Endothelial cell (in vitro differentiated cells): ENCODE measurements at regions not wholly inside any gene's neighbourhood (a gene's known extent, or its start where the extent isn't known, plus 50 kb on each side); places are given as distances from the start of the nearest gene placed in this dataset.

ENCODE experiments used
- DNase-seq: peaks from one replicate; pipeline ENCODE4 v3.0.0; 2021; ENCODE audit warnings: low spot score
- H3K27ac Mint-ChIP-seq: one replicate; pipeline ENCODE4 v1.8.0; 2021; ENCODE audit warnings: mixed read lengths, inconsistent platforms; ENCODE audit not compliant: unreplicated experiment
- H3K27me3 Mint-ChIP-seq: one replicate; pipeline ENCODE4 v1.8.0; 2021; ENCODE audit warnings: mild to moderate bottlenecking, moderate library complexity, mixed read lengths, inconsistent platforms; ENCODE audit not compliant: unreplicated experiment
- H3K36me3 Mint-ChIP-seq: one replicate; pipeline ENCODE4 v1.8.0; 2021; ENCODE audit warnings: mild to moderate bottlenecking, low read depth, mixed read lengths, inconsistent platforms; ENCODE audit not compliant: unreplicated experiment
- H3K4me1 Mint-ChIP-seq: one replicate; pipeline ENCODE4 v1.8.0; 2021; ENCODE audit warnings: mild to moderate bottlenecking, mixed read lengths, inconsistent platforms; ENCODE audit not compliant: unreplicated experiment
- H3K4me3 Mint-ChIP-seq: one replicate; pipeline ENCODE4 v1.8.0; 2021; ENCODE audit warnings: mild to moderate bottlenecking, mixed read lengths, inconsistent platforms; ENCODE audit not compliant: unreplicated experiment
- H3K9me3 Mint-ChIP-seq: one replicate; pipeline ENCODE4 v1.8.0; 2021; ENCODE audit warnings: mixed read lengths, inconsistent platforms; ENCODE audit not compliant: unreplicated experiment
- CTCF ChIP-seq: fragments of 200-600 bp; sonication (generic); IDR thresholded peaks from one replicate; pipeline ENCODE4 v1.5.0; 2021; ENCODE audit warnings: antibody characterized with exemption; ENCODE audit not compliant: unreplicated experiment

DNA sequence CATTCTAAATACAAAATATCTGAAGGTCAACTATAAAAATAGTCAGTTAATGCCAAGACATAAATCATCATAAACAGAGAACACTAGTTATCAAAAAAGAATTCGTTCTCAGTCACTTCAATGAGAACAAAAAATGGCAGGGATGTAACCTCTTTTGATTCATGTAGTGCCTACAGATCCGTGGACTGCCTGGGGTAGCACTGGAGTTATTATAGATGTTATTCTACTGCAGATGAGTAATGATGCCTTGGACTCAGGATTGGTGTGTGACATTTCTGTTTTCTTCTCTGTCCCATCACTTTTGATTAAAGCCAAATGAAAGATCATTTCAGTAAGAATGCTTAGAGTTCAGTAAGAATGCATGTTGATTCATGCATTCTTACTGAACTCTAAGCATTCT lies 440.4 kb downstream of the FAM133A start:
- no peaks in the 10 kb centered on the region for H3K36me3 Mint-ChIP-seq
- no peak for TF ChIP-seq CTCF
- H3K9me3 Mint-ChIP-seq = no peaks in the 10 kb centered on the region
- H3K27ac Mint-ChIP-seq = no peak overlapping the region
- no peak for DNase-seq
- H3K27me3 Mint-ChIP-seq = no peaks in the 10 kb centered on the region
- H3K4me1 Mint-ChIP-seq = no peaks in the 10 kb centered on the region
- H3K4me3 Mint-ChIP-seq = no peak overlapping the region

DNA sequence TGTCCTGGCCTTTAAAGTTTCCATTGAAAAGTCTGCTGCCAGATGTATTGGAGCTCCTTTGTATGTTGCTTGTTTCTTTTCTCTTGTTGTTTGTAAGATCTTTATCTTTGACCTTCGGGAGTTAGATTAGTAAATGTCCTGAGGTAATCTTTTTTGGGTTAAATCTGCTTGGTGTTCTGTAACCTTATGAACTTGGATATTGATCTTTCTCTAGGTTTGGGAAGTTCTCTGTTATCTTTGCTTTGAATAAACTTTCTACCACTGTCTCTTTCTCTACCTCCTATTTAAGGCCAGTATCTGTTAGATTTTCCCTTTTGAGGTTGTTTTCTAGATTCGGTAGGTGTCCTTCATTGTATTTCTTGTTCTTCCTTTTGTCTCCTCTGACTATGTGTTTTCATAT lies 447.8 kb downstream of the FAM133A start:
- H3K27me3 Mint-ChIP-seq = no peaks in the 10 kb centered on the region
- no peaks in the 10 kb centered on the region for H3K36me3 Mint-ChIP-seq
- no peak for TF ChIP-seq CTCF
- H3K4me1 Mint-ChIP-seq = no peaks in the 10 kb centered on the region
- no peak overlapping the region for H3K4me3 Mint-ChIP-seq
- no peak for DNase-seq
- no peak overlapping the region for H3K27ac Mint-ChIP-seq
- H3K9me3 Mint-ChIP-seq = no peaks in the 10 kb centered on the region

DNA sequence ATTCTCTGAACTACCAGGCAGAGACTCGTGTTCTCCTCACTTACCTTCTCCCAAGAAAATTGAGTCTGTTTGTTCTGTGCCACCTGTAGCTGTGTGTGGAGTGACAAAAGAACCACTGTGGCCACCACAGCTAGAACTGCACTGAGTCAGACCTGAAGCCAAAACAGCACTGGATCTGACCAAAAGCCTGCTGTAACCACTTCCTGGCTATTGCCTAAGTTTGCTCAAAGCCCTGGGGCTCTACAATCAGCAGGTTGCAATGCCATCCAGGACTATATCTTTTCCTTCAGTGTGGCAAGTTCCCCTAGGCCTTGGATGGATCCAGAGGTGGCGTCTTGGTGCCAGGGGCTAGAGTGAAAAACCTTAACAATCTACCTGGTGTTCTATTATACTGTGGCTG lies 449.1 kb downstream of the FAM133A start:
- H3K36me3 Mint-ChIP-seq = no peaks in the 10 kb centered on the region
- H3K4me3 Mint-ChIP-seq = no peak overlapping the region
- no peak for DNase-seq
- H3K9me3 Mint-ChIP-seq = no peaks in the 10 kb centered on the region
- no peaks in the 10 kb centered on the region for H3K27me3 Mint-ChIP-seq
- no peaks in the 10 kb centered on the region for H3K4me1 Mint-ChIP-seq
- no peak overlapping the region for H3K27ac Mint-ChIP-seq
- TF ChIP-seq CTCF = no peak

- no peaks in the 10 kb centered on the region for H3K36me3 Mint-ChIP-seq
- no peak for DNase-seq
- no peak overlapping the region for H3K4me3 Mint-ChIP-seq
- TF ChIP-seq CTCF = no peak
- no peaks in the 10 kb centered on the region for H3K9me3 Mint-ChIP-seq
- no peaks in the 10 kb centered on the region for H3K27me3 Mint-ChIP-seq
- no peaks in the 10 kb centered on the region for H3K4me1 Mint-ChIP-seq
- no peak overlapping the region for H3K27ac Mint-ChIP-seq
Observed at GRCh38 chrX:94162971-94163370, 489.0 kb downstream of the FAM133A start.

DNA sequence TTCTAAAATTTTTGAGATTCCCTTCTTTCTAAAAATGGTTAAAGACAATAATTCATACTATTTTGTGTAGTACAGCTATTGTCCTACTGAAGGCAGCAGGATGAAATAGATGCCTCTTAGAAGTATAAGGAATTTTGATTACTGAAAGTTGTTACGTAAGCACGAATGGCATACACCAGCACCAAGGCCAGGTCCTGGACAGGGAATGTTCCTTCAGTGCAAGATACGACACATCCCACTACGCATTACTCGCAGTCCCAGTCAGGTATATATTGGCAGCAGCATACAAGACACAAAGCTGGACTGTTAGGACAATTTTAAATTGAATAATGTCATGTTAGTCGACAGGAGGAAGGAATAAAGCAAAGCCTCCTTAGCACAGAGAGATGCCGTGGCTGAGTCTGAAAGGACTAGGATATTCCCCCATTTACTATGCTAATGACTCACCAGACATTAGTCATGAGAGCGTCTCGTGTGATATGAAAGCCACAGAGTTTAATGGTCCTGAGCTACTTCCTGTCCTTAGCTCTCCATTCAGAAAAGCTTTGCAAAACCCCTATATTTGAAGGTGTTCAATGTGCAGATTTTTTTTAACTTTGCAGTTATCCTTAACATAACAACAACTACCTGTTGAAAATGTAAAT lies 504.3 kb downstream of the FAM133A start:
- peaks cover 4% of the 10 kb centered on the region for H3K27me3 Mint-ChIP-seq
- H3K9me3 Mint-ChIP-seq = no peaks in the 10 kb centered on the region
- no peak for TF ChIP-seq CTCF
- DNase-seq = no peak
- H3K4me3 Mint-ChIP-seq = no peak overlapping the region
- H3K27ac Mint-ChIP-seq = no peak overlapping the region
- H3K4me1 Mint-ChIP-seq = no peaks in the 10 kb centered on the region
- H3K36me3 Mint-ChIP-seq = no peaks in the 10 kb centered on the region
